Ovary (tissue), 3 donors: ENCODE measurements at regions not wholly inside any gene's neighbourhood (a gene's known extent, or its start where the extent isn't known, plus 50 kb on each side); places are given as distances from the start of the nearest gene placed in this dataset.

ENCODE experiments used
- CTCF ChIP-seq, 3 donors: fragments of 450-650 bp in 2 of 3; fragments of 200-600 bp in 1 of 3; IDR thresholded peaks; one replicate each; pipeline versions ENCODE4 v1.5.1 to v1.8.0; 2016 to 2022; ENCODE audit warnings: antibody characterized with exemption in 3 of 3, mild to moderate bottlenecking in 1 of 3
- EP300 ChIP-seq: sonication (generic); formaldehyde crosslinking; IDR thresholded peaks from one replicate; pipeline ENCODE4 v1.6.1; 2017; ENCODE audit warnings: antibody characterized with exemption
- POLR2A ChIP-seq: fragments of 450-650 bp; IDR thresholded peaks from one replicate; pipeline ENCODE4 v1.6.1; 2017; ENCODE audit warnings: antibody characterized with exemption, mild to moderate bottlenecking, moderate library complexity
- donor health status: DM: no; HTN: no; CAD: no.

GRCh38 chr13:22176968-22177520 lies 506.2 kb downstream of the FGF9 start:
- TF ChIP-seq CTCF (IDR thresholded peaks at IDR 0.05), result no peak
- TF ChIP-seq EP300, result no peak
- TF ChIP-seq POLR2A, result no peak
